ENCODE measurements at regions not wholly inside any gene's neighbourhood (a gene's known extent, or its start where the extent isn't known, plus 50 kb on each side); places are given as distances from the start of the nearest gene placed in this dataset.
A peak's percentile ranks its signal among the peaks of the same experiment; 100 is the strongest.

DNA sequence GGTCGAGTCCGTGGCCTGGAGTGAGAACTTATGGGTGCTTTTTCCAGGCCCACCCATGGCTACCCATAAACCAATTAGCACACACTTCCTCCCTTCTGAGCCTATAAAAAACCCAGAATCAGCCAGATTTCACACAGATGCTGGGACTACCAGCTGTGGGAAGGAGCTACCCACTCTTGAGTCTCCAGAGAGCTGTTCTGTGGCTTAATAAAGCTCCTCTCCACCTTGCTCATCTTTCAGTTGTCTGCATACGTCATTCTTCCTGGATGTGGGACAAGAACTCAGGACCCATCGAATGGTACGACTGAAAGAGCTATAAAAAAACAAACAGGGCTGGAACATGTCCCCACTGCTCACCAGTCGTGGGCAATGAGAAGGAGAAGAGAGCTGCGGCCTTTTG lies 555.4 kb upstream of the CCDC54 start:
- TF ChIP-seq, protein P1, sequence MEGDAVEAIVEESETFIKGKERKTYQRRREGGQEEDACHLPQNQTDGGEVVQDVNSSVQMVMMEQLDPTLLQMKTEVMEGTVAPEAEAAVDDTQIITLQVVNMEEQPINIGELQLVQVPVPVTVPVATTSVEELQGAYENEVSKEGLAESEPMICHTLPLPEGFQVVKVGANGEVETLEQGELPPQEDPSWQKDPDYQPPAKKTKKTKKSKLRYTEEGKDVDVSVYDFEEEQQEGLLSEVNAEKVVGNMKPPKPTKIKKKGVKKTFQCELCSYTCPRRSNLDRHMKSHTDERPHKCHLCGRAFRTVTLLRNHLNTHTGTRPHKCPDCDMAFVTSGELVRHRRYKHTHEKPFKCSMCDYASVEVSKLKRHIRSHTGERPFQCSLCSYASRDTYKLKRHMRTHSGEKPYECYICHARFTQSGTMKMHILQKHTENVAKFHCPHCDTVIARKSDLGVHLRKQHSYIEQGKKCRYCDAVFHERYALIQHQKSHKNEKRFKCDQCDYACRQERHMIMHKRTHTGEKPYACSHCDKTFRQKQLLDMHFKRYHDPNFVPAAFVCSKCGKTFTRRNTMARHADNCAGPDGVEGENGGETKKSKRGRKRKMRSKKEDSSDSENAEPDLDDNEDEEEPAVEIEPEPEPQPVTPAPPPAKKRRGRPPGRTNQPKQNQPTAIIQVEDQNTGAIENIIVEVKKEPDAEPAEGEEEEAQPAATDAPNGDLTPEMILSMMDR (IDR thresholded peaks at IDR 0.05; ENCODE audit: low read depth, low read length, missing control alignments), result no peak
- no peak for DNase-seq
- H3K4me3 ChIP-seq (ENCODE audit: low read depth, low read length), result no peak overlapping the region
- H3K27me3 ChIP-seq (replicated peaks), result no peaks in the 10 kb centered on the region
- H3K27ac ChIP-seq, result no peak overlapping the region
- no peaks in the 10 kb centered on the region for H3K36me3 ChIP-seq (replicated peaks)
- in situ Hi-C loops (cut with HindIII; ENCODE audit: low pct_ligation_motif_present, low sequenced_read_pairs), result no loop called here

DNA sequence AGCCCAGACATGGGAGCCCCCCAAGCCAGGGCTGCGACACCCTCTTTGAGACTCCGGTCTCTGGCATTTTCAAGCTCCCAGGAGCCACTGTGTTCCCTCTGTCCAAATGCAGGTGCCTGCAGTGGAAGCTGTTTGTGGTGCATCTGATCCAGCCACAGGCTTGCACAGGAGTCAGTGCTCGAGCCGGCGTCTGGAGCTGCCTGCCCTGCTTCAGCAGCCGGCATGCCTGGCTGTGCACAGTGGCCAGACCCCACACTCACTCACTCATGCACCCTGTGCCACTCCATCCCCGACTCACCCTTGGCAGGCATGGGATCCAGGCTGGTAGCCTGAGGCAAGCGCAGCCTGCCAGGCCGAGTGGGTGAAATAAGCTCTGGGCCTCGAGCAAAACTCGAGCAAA lies 555.0 kb upstream of the CCDC54 start:
- DNase-seq, result no peak
- H3K27me3 ChIP-seq (replicated peaks), result no peaks in the 10 kb centered on the region
- TF ChIP-seq, protein P1 (IDR thresholded peaks at IDR 0.05; ENCODE audit: low read depth, low read length, missing control alignments), result no peak
- in situ Hi-C loops (cut with HindIII; ENCODE audit: low pct_ligation_motif_present, low sequenced_read_pairs), result no loop called here
- no peak overlapping the region for H3K27ac ChIP-seq
- no peak overlapping the region for H3K4me3 ChIP-seq (ENCODE audit: low read depth, low read length)
- H3K36me3 ChIP-seq (replicated peaks), result no peaks in the 10 kb centered on the region

DNA sequence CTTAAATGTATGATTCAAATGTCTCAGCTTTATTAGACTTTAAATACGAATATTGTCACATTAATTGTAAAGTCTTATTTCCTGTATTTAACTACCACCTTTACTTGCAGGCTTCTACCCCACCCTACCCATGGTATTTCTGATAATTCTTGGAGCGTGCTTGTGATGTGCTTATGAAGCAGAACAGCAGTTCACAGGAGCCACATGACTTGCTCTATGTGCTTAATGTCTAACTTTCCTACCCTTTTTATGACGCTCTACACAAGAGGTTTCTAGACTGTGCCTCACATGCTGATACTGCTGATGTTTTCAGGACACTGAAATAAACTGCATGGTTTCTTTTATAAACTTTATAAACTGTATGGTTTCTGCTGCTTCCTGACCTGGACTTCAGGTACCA lies 553.5 kb upstream of the CCDC54 start:
- H3K36me3 ChIP-seq (replicated peaks), result no peaks in the 10 kb centered on the region
- in situ Hi-C loops (cut with HindIII; ENCODE audit: low pct_ligation_motif_present, low sequenced_read_pairs), result no loop called here
- H3K4me3 ChIP-seq (ENCODE audit: low read depth, low read length), result no peak overlapping the region
- H3K27me3 ChIP-seq (replicated peaks), result no peaks in the 10 kb centered on the region
- DNase-seq, result no peak
- no peak overlapping the region for H3K27ac ChIP-seq
- TF ChIP-seq, protein P1 (IDR thresholded peaks at IDR 0.05; ENCODE audit: low read depth, low read length, missing control alignments), result no peak

DNA sequence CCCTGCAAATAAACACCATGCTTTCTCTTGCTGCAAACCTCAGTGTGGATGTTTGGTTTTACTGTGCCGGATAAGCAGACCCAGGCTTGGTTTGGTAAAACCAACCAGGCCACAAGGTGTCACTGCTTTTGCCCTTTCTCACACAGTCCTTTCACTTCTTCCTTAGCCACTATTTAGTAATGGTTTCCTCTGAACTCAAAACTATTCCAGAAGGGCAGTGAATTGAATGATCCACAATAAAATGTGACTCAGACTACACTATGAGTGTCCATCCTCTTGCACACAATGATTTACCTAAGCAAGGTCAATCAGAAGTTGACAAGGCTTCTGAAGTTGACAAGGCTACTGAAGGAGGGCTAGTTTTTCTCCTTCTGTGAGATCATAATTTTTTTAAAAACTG lies 552.4 kb upstream of the CCDC54 start:
- DNase-seq, result peak; percentile 63
- in situ Hi-C loops (cut with HindIII; ENCODE audit: low pct_ligation_motif_present, low sequenced_read_pairs), result no loop called here

DNA sequence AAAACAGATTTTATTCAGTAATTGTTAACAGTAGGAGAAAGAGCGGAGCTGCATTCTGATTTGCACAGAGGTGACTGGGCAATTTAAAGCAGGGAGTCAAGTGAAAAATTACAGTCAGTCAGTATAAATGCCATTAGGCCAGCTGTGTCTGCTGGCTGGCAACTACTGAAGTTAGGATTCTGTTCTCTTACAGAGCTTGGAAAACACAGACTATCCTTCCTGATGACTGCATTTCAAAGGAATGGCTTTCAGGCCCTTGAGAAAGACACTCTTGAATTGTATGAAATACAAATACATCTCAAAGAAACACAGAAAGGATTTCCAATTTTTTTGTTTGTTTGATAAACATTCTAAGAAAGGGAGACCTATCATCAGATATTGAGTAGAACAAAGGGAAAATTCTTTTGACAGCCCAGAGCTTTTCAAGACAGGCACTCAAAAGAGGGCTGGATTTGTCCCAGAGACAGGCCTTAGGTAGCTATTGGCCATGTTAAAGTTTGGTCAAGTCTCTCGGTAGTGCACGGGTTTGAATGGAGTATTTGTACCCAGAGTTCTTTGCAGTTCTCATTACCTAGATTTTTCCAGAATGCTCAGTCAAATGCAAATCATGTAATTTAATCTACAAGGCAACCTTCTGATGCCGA lies 551.2 kb upstream of the CCDC54 start:
- Histone ChIP-seq H3K27me3 (replicated peaks) (no peaks in the 10 kb centered on the region), H3K4me3 (ENCODE audit: low read depth, low read length) (no peak overlapping the region), H3K36me3 (replicated peaks) (no peaks in the 10 kb centered on the region), H3K27ac (peak overlapping the region; percentile 76)
- peak; percentile 64 for DNase-seq
- in situ Hi-C loops (cut with HindIII; ENCODE audit: low pct_ligation_motif_present, low sequenced_read_pairs), result no loop called here
- TF ChIP-seq, protein P1 (IDR thresholded peaks at IDR 0.05; ENCODE audit: low read depth, low read length, missing control alignments), result no peak

More for the DNA sequence above, 552.4 kb upstream of the CCDC54 start:
- no peaks in the 10 kb centered on the region for H3K27me3 ChIP-seq (replicated peaks)
- no peak overlapping the region for H3K4me3 ChIP-seq (ENCODE audit: low read depth, low read length)
- TF ChIP-seq, protein P1 (IDR thresholded peaks at IDR 0.05; ENCODE audit: low read depth, low read length, missing control alignments), result peak; percentile 67
- H3K27ac ChIP-seq, result no peak overlapping the region
- no peaks in the 10 kb centered on the region for H3K36me3 ChIP-seq (replicated peaks)

DNA sequence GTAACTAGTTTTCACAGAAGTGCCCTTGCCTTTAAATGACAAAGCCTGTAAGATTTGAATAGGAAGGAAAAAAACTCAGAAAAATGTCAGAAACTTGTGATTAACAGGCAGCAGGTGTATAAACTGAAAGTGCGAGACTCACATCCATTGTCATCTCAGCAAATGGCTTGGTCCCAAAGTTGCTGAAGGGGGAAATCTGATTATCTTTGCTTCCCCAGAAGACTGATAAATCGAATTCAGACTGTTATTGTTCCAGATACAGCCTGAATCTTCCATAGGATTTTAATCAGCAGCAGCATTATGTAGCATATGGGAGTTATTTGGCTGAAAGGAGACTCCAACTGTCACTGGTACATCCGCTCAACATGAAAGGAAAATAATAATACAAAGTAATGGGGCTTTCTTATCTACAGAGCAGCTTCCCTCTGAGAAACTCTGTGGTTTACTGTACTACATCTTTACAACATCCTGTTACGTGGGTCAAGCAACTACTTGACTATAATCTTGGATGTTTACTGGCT lies 550.4 kb upstream of the CCDC54 start:
- TF ChIP-seq, protein P1 (IDR thresholded peaks at IDR 0.05; ENCODE audit: low read depth, low read length, missing control alignments), result no peak
- no peaks in the 10 kb centered on the region for H3K27me3 ChIP-seq (replicated peaks)
- H3K27ac ChIP-seq, result peak overlapping the region; percentile 76
- no peaks in the 10 kb centered on the region for H3K36me3 ChIP-seq (replicated peaks)
- DNase-seq, result peak; percentile 53
- no peak overlapping the region for H3K4me3 ChIP-seq (ENCODE audit: low read depth, low read length)
- in situ Hi-C loops (cut with HindIII; ENCODE audit: low pct_ligation_motif_present, low sequenced_read_pairs), result no loop called here

Measured in brain microvascular endothelial cell (primary cell).